ENCODE measurements at regions not wholly inside any gene's neighbourhood (a gene's known extent, or its start where the extent isn't known, plus 50 kb on each side); places are given as distances from the start of the nearest gene placed in this dataset.

- POLR2A ChIA-PET, result no interaction called here
- TF ChIP-seq FOXK1 (CRISPR knock-in tag; IDR thresholded peaks at IDR 0.05; ENCODE audit: borderline replicate concordance, low read depth) (no peak), NFRKB (IDR thresholded peaks at IDR 0.05) (no peak), ZNF777 (CRISPR knock-in tag; IDR thresholded peaks at IDR 0.05) (no peak), ELK4 (CRISPR knock-in tag; IDR thresholded peaks at IDR 0.05; ENCODE audit: borderline replicate concordance) (no peak)
- BruUV-seq (replicated peaks), result no TSS peak
Observed at GRCh38 chr14:22407033-22407432, 182.0 kb downstream of the DAD1 start.

GRCh38 chr14:22405201-22405600, 183.8 kb downstream of the DAD1 start:
- in situ Hi-C loops (cut with HindIII; ENCODE audit: extremely low pct_ligation_motif_present, low pct_unique_long_range_greater_than_20kb), result no loop called here
- no peak overlapping the region for H3K4me3 ChIP-seq (replicated peaks in 1 of 3; ENCODE audit: insufficient read depth in 1 of 3, low read depth in 2 of 3, low read length in 3 of 3)
- no peak for DNase-seq (ENCODE audit: low spot score)
- whole genome bisulfite sequencing (ENCODE audit: low lambda C conversion rate), result 0% methylated on average over 1 of the region's 1 CpG
- no peaks in the 10 kb centered on the region for H3K9me3 ChIP-seq (ENCODE audit: low read length)
- no peaks in the 10 kb centered on the region for H3K4me1 ChIP-seq (ENCODE audit: insufficient read depth, low read length)
- H2AFZ ChIP-seq (ENCODE audit: low read length), result no peak overlapping the region
- no TSS peak for BruUV-seq (replicated peaks)
- H3K9ac ChIP-seq (ENCODE audit: insufficient read depth, low read depth, low read length), result no peak overlapping the region
- FAIRE-seq, result no peak
- H3K79me2 ChIP-seq (ENCODE audit: insufficient read depth, low read length), result no peaks in the 10 kb centered on the region
- H3K4me2 ChIP-seq (ENCODE audit: low read depth, low read length), result no peak overlapping the region
- H3K27ac ChIP-seq (ENCODE audit: extremely low read length, insufficient read depth, low read length), result no peak overlapping the region
- POLR2A ChIA-PET, result no interaction called here
- H3K27me3 ChIP-seq (ENCODE audit: control insufficient read depth in 1 of 2, insufficient read depth in 2 of 2, low read length in 2 of 2), result no peaks in the 10 kb centered on the region
- intact Hi-C loops (cut with micrococcal nuclease; ENCODE audit: unreplicated experiment), result no loop called here
- no peaks in the 10 kb centered on the region for H3K36me3 ChIP-seq (replicated peaks in 1 of 2; ENCODE audit: control insufficient read depth in 1 of 2, insufficient read depth in 2 of 2, low read length in 2 of 2)
- CTCF ChIA-PET (ENCODE audit: low intra/inter-chr PET ratio, low total read pairs), result no interaction called here
- ATAC-seq, result no peak
- no peaks in the 10 kb centered on the region for H4K20me1 ChIP-seq (ENCODE audit: insufficient read depth, low read length)
- TF ChIP-seq THAP8 (CRISPR knock-in tag; IDR thresholded peaks at IDR 0.05; ENCODE audit: borderline replicate concordance) (no peak), SMYD3 (CRISPR knock-in tag; IDR thresholded peaks at IDR 0.05) (no peak), FOXC1 (CRISPR knock-in tag; IDR thresholded peaks at IDR 0.05; ENCODE audit: borderline replicate concordance) (no peak), ZNF430 (CRISPR knock-in tag; IDR thresholded peaks at IDR 0.05) (no peak), ZNF432 (CRISPR knock-in tag; IDR thresholded peaks at IDR 0.05; ENCODE audit: borderline replicate concordance) (no peak), ZBTB37 (CRISPR knock-in tag; IDR thresholded peaks at IDR 0.05) (no peak), ZBTB10 (CRISPR knock-in tag; IDR thresholded peaks at IDR 0.05; ENCODE audit: borderline replicate concordance) (no peak)

More at GRCh38 chr14:22407033-22407432, 182.0 kb downstream of the DAD1 start:
- H4K20me1 ChIP-seq (ENCODE audit: insufficient read depth, low read length), result no peaks in the 10 kb centered on the region
- DNase-seq (ENCODE audit: low spot score) (no peak), ATAC-seq (no peak), FAIRE-seq (no peak)
- H3K36me3 ChIP-seq (replicated peaks in 1 of 2; ENCODE audit: control insufficient read depth in 1 of 2, insufficient read depth in 2 of 2, low read length in 2 of 2), result no peaks in the 10 kb centered on the region
- H3K9ac ChIP-seq (ENCODE audit: insufficient read depth, low read depth, low read length), result no peak overlapping the region
- H3K27ac ChIP-seq (ENCODE audit: extremely low read length, insufficient read depth, low read length), result no peak overlapping the region
- H3K9me3 ChIP-seq (ENCODE audit: low read length), result no peaks in the 10 kb centered on the region
- no peaks in the 10 kb centered on the region for H3K4me1 ChIP-seq (ENCODE audit: insufficient read depth, low read length)
- no peak overlapping the region for H3K4me3 ChIP-seq (replicated peaks in 1 of 3; ENCODE audit: insufficient read depth in 1 of 3, low read depth in 2 of 3, low read length in 3 of 3)
- no peaks in the 10 kb centered on the region for H3K79me2 ChIP-seq (ENCODE audit: insufficient read depth, low read length)
- H3K4me2 ChIP-seq (ENCODE audit: low read depth, low read length), result no peak overlapping the region
- H2AFZ ChIP-seq (ENCODE audit: low read length), result no peak overlapping the region
- in situ Hi-C loops (cut with HindIII; ENCODE audit: extremely low pct_ligation_motif_present, low pct_unique_long_range_greater_than_20kb) (no loop called here), intact Hi-C loops (cut with micrococcal nuclease; ENCODE audit: unreplicated experiment) (no loop called here)
- CTCF ChIA-PET (ENCODE audit: low intra/inter-chr PET ratio, low total read pairs), result no interaction called here
- H3K27me3 ChIP-seq (ENCODE audit: control insufficient read depth in 1 of 2, insufficient read depth in 2 of 2, low read length in 2 of 2), result no peaks in the 10 kb centered on the region
- 48% methylated on average over 6 of the region's 6 CpGs for WGBS (ENCODE audit: low lambda C conversion rate)

Measured in HepG2 (cell line).